NCI-H1092 (cell line): ENCODE measurements at regions not wholly inside any gene's neighbourhood (a gene's known extent, or its start where the extent isn't known, plus 50 kb on each side); places are given as distances from the start of the nearest gene placed in this dataset.
"Not testable (repeated sequence)": the region's sequence is repeated elsewhere in the genome, so short reads cannot be mapped to it uniquely, and the experiment has no call there.

Source experiments
- DNase-seq: peaks from one replicate; lab custom pipeline; 2025; lab: John Stamatoyannopoulos, UW

DNA sequence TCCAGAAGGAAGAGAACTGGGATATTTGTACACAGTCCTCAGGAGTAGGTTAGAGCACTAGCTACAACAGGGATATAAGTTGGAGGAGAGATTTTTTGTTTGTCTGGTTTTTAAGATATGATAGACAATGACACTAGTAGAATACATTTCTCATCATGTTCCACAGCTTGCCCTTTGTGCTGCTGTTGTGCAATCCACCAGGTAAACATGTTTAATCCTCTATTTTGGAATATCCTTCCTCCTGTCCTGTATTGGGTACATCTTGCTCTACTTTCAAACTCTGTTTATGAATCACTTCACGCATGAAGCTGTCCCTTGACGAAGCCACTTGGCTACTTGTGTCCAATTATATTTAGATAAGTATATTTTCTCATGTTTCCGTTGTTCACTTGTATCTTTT lies 153.6 kb upstream of the TENT5A start:
- no peak for DNase-seq

DNA sequence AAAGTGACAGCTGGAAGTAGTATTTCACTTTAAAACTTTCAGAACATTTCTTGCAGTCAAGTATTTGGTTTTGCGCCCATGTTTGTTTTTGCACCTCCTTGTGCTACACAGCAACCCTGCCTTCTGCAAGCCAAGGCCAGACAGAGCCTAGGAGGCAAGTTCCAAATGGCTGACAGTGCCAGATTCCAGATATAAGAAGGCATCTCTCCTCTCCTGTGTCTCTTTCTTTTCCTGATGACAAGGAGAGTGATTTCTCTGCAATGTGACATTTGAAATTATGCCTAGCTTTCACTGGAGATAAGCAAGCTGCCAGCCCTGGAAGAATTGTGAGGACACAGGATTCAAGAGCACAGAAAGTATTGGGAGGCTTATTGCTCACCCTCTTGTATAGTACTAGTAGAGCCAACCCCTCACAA lies 149.1 kb upstream of the TENT5A start:
- no peak for DNase-seq

DNA sequence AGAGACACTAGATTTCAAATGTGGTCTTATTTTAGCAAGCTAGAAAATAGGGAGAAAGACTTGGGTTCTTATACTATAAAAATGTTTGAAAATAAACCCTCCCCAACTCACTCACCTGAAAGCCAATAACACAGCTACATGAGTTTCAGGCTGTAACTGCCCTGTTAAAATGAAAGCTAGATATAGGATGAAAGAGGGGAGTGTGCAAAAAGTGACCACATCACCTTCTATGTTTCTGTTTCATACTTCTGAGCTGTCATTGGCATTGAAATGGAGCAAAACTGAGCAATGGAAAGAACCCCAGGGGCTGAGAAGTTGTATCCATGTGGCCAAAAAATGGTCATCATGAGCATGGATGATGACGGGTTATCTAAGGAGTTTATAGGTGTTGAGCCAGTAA lies 148.1 kb upstream of the TENT5A start:
- DNase-seq: no peak

DNA sequence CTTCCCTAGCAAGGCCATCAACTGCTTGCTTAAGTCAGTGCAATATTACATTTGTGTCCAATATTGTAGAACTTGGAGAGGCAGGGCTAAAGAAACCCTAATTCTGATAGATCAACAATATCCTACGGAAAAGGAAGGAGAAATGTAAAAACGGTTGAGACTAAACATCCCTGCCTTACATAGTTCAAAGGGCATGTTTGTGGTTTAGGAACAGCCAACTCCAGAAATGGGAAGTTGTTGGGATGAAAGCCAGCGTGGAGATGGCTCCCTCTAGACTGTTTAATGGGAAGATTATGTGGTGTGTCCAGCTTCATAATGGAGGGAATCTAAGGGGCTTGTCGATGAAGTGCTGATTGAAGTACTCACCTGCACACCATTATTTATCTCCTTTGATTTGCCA lies 145.3 kb upstream of the TENT5A start:
- DNase-seq: no peak

DNA sequence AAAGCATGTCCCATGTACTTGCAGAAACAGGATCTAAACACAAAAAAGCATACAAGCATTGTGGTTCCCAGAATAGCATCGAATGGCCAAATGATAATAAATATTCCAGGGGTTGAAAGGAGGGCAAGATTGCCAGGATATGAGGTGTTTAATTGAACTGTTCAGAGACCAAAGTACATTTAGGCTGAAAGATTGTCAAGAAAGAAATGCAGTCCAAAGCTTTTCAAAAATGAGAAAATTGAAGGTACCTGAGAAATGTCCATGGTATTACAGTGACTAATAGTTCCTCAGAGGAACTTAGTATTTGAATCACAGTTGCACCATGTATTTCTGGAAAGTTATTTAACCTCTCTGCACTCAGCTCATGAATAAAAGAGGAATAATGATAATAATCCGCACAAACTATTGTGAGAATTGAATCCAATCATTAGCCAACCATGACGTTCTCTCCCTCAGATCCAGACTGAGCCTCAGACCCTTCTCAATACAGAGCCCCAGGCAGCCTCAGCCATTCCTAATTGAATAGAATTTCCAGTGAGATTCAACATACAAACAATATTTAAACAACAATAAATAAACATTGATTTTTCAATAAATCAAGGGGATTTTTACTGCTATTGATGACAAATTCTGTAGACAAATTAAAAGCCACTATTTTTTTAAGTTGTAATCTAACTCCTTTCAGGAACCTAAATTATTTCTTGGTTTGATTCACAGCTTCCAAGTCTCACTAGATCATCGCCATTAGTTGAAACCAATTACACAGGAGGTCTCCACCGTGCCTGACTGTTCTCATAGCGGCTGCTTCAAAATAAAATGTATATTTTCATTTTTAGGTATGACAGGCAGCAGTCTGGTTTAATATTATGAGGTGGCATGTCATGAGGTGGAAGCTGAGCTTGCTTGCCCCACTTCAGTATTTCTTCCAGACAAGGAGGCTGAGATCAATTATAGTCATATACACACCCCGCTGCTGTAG lies 144.3 kb upstream of the TENT5A start:
- no peak for DNase-seq

DNA sequence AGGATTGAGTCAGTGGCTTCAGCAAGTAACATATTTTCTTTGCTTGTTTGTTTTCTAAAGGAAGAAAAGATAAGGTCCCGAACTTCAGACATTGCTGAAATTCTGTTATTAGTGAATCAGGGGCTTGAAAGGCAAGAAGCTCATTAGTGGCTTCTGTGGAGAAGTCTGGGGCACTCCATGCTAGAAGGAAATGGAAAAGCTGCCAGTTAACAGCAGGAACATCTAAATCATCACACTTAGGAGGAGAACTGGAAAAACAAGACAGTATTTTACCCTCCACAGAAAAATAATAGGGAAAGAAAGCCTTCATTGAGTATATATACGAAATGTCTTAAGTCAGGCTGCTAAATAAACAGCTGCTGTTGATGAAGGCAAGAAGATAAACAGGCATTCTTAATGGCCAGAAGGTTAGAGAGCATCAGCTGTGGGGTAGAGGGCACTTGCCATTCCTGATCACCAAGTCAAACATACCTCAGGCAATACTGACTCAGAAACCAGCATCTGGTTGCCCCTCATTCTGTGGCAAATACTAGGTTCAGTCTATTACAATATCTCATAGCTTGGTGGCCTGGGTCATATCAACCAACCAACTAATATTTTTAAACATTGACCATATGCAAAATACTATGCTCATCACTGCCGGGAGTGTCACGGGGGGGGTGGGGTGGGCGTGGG lies 143.2 kb upstream of the TENT5A start:
- DNase-seq: no peak

DNA sequence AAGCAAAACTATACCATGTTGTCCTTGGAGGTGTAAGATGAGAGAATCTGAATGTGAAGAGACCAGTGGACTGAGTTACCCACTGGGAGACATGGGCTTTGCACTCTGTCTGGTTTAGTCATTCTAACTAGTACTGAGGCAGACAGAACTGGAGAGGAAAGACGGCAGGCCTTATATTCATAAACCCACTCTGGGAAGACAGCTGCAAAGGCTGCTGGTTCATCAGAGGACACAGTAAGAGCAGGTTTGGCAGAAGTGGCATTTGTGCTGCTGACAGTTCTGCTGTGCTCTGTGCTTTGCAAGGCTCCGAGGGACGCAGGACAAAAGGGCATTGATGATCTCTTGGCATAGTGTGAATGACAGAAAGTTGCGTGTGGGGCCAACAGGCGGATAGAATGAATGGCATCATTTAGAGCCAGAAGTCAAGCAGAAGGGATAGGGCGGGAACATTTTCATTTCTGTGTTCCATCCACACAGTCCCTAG lies 142.3 kb upstream of the TENT5A start:
- DNase-seq: no peak

DNA sequence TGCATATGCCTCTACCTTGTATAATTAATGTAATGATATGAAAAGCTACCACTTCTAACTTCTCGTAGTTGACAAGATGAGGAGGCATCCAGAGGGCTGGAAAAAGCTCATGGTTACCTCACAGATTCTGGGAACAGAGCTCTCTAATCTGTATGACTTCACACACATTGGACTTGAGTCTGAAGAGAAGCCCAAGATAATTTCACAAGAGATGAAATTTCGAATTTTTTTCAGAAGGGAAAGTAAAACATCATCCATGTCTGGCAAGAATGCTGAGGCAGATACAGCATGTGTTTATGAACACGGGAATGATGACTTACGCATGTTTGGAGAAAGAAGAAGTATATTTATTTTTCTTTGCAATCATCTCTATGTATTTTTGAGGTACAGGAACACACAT lies 141.8 kb upstream of the TENT5A start:
- DNase-seq: no peak

DNA sequence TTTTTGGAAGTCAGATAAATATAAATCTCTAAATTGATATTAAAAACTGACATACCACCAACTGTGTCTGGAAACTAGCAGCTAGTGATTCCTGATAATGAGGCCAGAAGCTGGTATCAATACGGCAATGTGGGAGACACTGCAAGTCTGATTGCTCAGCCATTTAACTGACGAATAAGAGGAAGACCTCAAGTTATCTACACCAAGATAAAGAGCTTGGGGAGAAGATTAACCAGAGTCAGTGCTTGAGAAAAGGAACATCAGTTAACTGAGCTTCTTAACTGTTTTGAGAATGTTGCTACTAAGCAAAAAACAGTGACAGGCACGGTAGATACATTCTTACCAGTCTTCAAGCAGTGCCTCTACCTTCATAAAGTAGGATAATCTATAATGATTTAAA lies 140.4 kb upstream of the TENT5A start:
- DNase-seq: no peak

DNA sequence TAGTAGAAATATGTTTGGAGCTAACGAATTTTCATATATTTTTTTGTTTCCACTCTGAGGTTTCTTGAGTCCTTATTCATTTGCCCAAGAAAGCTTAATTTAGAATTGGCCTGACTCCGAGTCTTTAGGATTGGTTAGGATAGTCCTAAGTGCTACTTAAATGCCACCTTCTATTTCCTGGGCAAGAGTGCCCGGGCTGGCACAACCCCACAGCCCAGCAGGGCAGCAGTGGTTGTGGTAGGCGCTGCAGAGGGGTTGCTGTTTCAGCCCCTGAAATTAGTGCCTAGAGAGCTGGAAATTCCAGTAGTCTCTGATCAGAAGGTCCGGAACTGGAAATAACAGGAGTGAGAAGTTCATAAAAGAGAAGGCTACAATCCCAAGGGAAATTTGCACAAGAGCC lies 139.4 kb upstream of the TENT5A start:
- no peak for DNase-seq

DNA sequence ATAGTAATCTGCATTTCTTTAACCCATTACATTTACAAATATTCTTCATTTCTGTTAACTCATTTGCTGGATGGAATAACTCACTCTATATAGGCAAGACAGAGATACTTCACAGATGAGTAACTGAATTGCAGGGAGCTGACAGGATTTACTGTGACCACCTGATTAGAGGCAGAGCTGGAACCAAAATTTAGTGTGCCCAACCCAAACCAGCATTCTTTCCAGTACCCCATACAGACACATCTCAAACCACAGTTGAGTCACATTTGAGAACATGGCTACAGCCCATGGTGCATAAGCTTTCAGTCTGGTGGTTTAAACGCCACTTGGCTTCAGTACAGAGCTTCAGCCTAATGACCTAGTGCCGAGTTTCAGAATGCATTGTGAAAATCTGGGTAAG lies 138.4 kb upstream of the TENT5A start:
- DNase-seq: no peak

DNA sequence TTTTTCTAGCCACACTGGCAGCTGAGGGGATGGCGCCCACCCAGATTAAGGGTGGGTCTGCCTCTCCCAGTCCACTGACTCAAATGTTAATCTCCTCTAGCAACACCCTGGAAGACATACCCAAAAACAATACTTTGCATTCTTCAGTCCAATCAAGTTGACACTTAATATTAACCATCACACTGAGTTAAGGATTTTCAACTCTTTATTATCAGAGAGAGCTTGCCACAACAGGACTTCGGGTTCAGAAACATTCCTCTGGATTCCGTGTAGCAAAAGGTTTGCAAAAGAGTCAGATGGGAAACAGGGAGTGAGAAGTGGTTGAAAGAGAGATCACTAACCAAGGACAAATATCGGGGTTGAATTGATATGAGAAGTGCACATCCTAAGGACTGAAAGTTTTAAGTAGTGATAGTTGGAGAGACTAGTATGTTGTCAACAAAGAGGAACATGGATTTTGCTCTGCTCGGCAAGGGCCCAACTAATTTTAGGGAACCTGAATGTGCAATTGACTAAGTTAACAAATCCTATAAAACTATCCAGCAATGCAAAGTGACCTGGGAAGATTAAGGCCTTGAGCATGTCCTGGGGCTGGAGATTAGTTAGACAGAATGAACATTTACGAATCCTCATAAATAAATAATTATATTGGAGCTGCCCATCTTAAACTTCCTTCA lies 137.0 kb upstream of the TENT5A start:
- DNase-seq: no peak

DNA sequence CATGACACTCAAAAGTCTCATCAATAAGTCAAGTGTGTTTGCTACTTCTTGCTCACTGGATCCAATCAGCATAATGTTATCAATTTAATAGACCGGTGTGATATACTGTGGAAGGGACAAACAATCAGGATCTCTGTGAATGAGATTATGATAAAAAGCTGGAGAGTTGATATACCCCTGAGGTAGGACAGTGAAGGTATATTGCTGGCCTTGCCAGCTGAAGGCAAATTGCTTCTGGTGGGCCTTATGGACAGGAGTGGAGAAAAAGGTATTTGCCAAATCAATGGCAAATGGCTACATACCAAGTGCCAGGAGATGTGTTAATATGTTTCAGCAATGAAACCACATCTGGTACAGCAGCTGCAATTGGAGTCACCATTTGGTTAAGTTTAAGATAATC lies 134.4 kb upstream of the TENT5A start:
- not testable (repeated sequence) for DNase-seq

DNA sequence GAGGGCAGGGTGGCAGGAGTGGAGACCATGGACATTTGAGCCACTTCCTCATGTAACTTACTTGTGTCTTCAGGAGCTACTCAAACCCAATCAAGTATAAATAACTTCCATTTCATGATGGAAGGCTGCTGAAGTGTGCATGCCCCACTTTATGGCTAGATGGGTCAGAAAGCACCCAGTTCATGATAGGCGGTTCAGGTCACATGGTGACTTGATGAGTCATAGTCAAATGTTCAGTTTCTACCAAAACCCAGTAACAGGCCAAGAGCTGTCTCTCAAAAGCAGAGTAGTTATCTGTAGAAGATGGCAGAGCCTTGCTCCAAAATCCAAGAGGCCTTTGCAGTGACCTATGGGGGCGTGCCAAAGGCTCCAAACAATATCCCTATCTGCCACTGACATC lies 133.7 kb upstream of the TENT5A start:
- no peak for DNase-seq

DNA sequence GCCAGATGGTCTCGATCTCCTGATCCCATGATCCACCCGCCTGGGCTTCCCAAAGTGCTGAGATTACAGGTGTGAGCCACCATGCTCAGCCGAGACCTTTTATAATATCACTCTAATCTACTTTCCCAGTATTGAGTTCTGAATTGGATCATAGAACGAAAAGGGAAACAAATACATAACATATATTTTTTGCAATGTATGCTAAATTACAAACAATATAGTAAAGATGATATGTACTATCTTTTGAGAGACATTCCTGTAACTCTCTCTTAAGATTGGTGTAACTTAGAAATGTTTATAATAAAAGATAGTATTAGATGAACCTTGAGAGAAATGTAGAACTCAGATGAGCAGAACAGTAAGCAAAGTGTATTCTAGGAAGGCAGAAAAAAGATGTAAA lies 129.2 kb upstream of the TENT5A start:
- no peak for DNase-seq

DNA sequence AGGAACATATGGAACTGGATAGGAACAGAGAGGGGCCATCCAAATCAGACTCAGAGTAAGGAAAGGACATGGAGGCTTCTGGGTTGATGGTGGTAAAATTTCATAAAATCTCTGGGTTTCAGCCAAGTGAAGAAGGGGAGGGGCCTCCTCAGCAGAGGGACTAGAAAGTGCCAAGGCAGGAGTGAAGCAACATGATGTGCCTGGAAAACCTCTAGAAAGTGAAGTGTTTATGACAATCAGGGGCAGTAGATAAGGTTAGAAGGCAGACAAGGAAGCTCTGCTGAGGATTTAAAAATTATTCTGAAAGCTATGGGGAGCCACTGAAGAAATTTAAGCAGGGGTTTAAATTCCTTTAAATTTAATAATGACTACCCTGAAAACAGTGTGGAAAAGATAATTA lies 126.0 kb upstream of the TENT5A start:
- no peak for DNase-seq

DNA sequence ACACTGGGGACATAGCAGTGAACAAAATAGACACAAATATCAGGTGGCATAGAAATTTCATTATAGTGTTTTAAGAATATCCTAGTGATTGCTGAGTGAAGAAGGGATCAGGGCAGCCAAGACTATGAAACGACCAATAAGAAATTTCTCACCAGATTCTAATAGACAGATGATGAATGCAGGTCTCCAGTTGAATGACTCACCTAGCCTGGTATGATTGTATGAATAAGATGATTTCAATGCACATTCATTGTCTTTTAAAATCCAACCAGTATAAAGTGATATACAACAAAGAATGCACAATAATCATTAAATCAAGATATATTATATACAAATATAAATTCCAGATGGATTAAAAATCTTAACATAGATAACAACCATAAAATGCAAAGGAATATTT lies 124.5 kb upstream of the TENT5A start:
- no peak for DNase-seq

DNA sequence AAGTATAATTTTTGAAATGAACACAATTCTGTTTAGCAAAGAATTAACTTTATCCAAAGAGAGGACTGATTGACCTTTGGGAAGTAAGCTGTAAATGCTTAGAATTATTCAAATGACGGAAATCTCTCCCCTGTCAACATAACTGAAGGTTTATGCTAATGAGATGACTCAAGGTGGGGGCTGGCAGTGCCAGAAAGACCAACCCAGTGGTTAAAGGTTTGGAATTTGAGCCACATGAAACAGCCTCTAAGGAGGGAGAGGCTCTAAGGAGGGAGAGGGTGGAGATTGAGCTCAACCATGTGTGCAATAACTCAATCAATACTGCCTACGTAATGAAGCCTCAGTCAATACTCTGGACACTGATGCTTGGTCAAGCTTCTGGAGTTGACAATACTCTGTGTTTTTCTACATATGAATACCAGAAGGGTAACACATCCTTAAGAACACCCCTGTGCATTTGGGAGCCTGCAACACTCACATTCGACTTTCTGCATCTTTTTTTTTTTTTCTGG lies 123.4 kb upstream of the TENT5A start:
- no peak for DNase-seq

DNA sequence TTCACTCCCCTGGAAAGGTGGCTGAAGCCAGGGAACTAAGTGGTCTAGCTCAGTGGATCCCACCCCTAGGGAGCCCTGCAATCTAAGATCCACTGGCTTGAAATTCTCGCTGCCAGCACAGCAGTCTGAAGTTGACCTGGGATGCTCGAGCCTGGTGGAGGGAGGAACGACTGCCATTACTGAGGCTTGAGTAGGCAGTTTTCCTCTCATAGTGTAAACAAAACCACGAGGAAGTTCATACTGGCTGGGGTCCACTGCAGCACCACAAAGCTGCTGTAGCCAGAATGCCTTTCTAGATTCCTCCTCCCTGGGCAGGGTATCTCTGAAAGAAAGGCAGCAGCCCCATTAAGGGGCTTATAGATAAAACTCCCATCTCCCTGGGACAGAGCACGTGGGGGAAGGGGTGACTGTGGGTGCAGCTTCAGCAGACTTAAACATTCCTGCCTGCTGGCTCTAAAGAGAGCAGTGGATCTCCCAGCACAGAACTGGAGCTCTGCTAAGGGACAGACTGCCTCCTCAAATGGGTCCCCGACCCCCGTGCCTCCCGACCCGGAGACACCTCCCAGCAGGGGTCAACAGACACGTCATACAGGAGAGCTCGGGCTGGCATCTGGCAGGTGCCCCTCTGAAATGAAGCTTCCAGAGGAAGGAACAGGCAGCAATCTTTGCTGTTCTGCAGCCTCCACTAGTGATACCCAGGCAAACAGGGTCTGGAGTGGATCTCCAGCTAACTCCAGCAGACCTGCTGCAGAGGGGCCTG lies 117.4 kb upstream of the TENT5A start:
- DNase-seq: not testable (repeated sequence)

DNA sequence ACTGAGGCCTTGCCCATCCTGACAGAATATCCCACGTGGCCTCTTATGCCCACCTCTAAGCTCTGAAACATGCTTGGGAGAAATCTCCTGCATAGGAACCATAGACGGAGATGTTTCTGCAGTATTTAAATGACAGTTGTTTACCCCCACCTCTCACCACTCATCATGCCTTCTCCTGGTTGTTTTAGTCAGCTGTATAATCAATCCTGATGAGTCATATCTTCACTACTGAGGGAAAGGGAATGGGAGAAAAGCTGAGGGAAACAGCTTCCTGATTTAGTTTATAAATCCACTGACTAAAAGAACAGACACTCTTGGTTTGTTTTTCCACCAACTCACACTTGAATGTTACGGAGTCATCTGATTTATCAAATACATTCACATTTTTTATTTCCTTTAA lies 113.2 kb upstream of the TENT5A start:
- DNase-seq: no peak

DNA sequence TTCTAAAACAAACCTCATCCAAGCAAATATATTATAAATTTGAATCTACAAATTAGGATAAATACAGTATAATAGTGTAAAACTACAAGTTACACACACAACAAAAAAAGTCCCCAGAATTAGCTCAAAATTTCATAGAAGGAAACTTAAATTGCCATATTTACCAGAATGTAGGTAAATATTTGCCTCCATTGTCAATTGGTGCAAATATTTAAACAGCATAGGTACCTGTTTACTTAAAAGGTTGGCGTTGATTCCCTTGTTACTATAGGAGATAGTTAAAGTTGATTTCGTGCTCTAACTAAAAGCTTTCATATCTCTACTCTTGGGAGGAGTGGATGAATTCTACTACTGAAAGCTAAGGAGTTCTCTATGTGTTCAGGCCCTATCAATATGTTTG lies 111.6 kb upstream of the TENT5A start:
- no peak for DNase-seq

DNA sequence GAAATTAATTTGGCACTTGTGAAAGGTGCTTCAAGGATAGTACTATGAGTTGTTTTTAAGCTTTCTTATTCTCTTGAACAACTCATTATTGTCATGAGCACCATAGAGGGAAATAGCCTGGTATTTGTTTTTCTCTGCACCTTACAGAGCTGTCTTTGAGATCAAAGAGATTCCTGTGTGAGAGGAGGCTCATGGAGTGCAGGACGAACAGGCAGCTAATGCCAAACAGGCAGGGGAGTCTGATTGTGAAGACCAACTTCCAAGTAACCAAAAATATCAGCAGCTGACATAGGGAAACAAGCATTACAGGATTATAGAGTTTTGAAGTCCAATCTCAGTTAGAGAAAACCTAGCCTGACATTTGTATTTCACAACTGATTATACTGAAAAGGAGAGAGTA lies 110.6 kb upstream of the TENT5A start:
- no peak for DNase-seq
